AG04449 (cell line): ENCODE measurements at regions not wholly inside any gene's neighbourhood (a gene's known extent, or its start where the extent isn't known, plus 50 kb on each side); places are given as distances from the start of the nearest gene placed in this dataset.

ENCODE experiments used
- CTCF ChIA-PET: fragments of 350-600 bp; formaldehyde crosslinking; extraction: SDS; loops from one replicate; lab custom pipeline; 2021; ENCODE audit warnings: antibody characterized with exemption; lab: Yijun Ruan, JAX
- POLR2A ChIA-PET: fragments of 400-600, 350-600 bp; formaldehyde crosslinking; extraction: SDS; loops from one replicate; lab custom pipeline; 2020; ENCODE audit warnings: antibody characterized with exemption, inconsistent platforms; lab: Yijun Ruan, JAX
- DNase-seq: peaks from one replicate; pipeline ENCODE4 v3.0.0-alpha.2; 2010; ENCODE audit warnings: low read depth, low spot score
- H3K4me3 ChIP-seq: 2 replicates; pipeline ENCODE4 v1.5.1; 2011; ENCODE audit warnings: low read depth, mild to moderate bottlenecking, control low read depth, low read length
- TF ChIP-seq, protein P1 (sequence below): IDR thresholded peaks from one replicate; pipeline ENCODE4 v1.5.1; 2011; ENCODE audit warnings: mild to moderate bottlenecking, moderate library complexity, low read length, control low read depth, inconsistent platforms; ENCODE audit not compliant: insufficient read depth; ENCODE audit errors: missing control alignments

DNA sequence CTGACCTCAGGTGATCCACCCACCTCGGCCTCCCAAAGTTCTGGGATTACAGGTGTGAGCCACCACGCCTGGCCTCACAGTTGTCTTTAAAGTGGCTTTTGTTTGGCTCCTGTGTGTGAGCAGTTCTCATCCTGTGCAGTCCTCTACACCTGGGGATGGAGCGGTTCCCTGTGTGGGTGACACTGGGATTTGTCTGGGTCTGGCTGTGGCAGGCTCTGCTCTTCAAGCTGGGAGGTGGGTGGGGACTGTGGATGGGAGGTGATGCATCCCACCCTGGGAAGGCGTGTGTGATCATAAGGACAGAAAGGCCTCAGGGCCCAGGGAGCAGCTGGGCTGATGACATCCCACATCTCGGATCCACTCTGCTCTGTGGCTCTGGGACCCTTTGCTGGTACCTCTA, 1266.8 kb downstream of the BRD1 start:
- no peak overlapping the region for H3K4me3 ChIP-seq

DNA sequence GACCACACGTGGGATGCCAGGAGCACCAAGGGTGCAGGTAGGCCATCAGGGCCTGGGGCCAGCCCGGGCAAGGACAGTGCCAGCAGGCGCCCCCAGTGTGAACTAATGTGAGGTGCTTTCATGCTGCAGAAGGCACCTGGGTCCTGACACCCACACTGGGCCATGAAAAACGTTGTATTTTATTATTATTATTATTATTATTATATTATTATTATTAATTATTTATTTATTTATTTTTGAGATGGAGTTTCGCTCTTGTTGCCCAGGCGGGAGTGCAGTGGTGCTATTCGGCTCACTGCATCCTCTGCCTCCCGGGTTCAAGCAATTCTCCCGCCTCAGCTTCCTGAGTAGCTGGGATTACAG, 1267.3 kb downstream of the BRD1 start:
- TF ChIP-seq, protein P1, sequence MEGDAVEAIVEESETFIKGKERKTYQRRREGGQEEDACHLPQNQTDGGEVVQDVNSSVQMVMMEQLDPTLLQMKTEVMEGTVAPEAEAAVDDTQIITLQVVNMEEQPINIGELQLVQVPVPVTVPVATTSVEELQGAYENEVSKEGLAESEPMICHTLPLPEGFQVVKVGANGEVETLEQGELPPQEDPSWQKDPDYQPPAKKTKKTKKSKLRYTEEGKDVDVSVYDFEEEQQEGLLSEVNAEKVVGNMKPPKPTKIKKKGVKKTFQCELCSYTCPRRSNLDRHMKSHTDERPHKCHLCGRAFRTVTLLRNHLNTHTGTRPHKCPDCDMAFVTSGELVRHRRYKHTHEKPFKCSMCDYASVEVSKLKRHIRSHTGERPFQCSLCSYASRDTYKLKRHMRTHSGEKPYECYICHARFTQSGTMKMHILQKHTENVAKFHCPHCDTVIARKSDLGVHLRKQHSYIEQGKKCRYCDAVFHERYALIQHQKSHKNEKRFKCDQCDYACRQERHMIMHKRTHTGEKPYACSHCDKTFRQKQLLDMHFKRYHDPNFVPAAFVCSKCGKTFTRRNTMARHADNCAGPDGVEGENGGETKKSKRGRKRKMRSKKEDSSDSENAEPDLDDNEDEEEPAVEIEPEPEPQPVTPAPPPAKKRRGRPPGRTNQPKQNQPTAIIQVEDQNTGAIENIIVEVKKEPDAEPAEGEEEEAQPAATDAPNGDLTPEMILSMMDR, result no peak
- DNase-seq, result no peak
- ChIA-PET POLR2A (no interaction called here), CTCF (no interaction called here)
- H3K4me3 ChIP-seq, result no peak overlapping the region

More for the DNA sequence above, 1266.8 kb downstream of the BRD1 start:
- POLR2A ChIA-PET, result no interaction called here
- CTCF ChIA-PET, result no interaction called here
- no peak for DNase-seq
- TF ChIP-seq, protein P1, result no peak

DNA sequence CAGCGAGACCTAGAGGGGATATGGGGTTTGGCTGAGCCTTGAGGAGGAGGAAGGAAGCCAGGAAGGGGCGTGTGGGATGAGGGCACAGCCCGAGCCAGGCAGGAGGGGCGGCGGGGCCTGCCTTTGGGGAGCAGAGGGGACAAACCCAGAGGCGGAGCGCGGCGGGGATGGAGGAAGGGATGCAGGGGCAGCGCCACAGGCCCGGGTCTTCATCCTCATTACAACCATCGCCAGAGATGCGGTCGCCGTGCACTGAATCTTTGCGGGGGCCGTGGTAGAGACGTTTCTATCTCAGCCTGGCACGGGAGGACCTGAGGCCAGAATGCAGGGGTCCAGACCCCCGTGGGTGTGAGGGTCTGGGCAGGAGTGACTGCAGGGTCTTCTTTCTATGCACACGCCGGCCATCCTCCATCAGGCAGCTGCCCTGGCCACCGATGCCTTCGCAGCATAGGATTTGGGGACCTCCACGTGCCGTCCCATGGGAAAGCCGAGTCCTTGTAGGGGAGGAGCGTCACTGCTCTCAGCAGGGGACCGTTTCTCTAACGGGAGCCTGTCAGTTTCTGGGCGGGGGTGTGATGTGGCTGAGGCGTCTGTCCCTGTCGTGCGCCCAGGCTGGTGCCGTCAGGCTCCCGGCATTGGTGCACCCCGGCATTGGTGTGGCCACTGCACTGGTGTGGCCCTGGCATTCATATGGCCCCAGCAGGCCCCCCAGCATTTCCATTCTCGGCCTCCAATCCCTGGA, 1267.9 kb downstream of the BRD1 start:
- POLR2A ChIA-PET, result no interaction called here
- no peak overlapping the region for H3K4me3 ChIP-seq
- DNase-seq, result no peak
- TF ChIP-seq, protein P1, result no peak
- CTCF ChIA-PET, result no interaction called here

DNA sequence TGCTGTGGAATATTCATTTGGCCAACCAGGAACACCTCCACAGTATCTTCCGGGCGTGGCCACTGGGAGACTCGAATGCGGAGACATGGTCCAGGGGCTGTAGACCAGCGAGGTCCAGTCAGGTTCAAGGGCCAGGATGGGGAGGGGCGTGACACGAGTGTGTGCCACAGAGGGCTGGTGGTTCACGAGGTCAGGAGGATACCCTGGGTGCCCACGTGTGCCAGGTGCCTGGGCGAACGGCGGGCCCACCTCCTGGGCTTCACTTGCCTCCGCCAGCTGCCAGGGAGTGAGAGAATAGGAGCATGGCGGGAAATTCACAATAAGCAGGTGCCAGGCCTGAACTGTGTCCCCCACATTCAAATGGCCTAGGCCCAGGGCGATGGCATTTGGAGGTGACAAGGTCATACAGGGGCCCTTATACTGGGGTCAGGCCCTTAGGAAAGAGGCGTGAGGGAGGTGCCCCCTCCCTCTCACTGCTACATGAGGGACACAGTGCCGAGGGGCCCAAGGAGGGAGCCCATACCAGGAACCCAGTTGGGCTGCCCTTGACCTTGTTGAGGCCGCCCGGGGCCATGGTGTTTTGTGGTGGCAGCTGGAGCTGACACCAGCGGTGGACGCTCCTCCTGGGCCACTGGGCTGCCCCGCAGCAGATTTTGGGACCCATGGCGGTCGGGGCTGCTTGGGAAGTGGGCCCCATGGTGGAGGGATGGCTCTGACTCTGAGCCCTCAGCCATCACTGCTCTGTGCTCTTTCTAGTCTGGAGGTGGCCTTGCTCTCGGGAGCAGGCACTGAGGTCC, 1268.9 kb downstream of the BRD1 start:
- POLR2A ChIA-PET, result no interaction called here
- DNase-seq, result no peak
- H3K4me3 ChIP-seq, result no peak overlapping the region
- CTCF ChIA-PET, result no interaction called here
- TF ChIP-seq, protein P1, result no peak

DNA sequence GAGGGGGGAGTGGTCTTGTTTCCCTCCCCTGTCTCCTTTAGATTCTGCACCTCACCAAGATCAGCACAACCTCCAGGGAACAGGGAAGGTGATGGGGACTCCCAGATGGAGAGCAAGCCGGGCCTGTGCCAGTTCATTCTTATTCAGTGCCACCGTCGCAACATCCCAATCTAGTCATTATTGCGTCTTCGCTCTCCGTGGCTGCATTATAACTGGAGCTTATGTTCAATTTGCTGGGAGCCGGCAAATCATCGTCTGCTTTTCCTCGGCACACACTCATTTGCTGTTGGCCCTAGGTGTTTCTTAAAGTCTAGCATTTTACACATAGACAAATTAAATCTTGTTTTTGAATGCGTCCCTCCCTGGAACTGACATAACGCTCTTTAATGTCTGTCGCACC, 1269.7 kb downstream of the BRD1 start:
- ChIA-PET POLR2A (no interaction called here), CTCF (no interaction called here)
- no peak for DNase-seq
- TF ChIP-seq, protein P1, result no peak
- no peak overlapping the region for H3K4me3 ChIP-seq

DNA sequence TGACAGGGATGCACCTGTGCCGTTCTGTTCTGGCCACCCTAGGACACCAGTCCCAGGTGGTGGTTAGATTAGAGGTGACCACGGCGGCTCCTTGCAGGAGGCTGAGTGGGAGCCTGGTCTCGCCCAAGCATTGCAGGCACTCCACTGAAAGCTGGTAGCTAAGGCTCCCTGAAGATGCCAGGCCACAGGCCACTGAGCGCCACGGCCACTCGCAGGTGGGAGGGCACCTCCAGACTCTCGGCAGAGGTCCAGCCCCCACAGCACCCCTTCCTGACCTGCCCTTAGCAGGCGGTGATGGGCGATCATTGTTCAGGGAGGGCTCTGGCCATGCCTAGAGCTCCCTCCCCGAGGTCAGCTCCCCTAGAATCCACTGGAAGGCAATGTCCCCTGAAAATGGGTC, 1270.2 kb downstream of the BRD1 start:
- TF ChIP-seq, protein P1, result no peak
- no peak overlapping the region for H3K4me3 ChIP-seq
- POLR2A ChIA-PET, result no interaction called here
- DNase-seq, result no peak
- CTCF ChIA-PET, result no interaction called here
